Lung (tissue), 11 donors: ENCODE measurements at regions not wholly inside any gene's neighbourhood (a gene's known extent, or its start where the extent isn't known, plus 50 kb on each side); places are given as distances from the start of the nearest gene placed in this dataset.
A peak's percentile ranks its signal among the peaks of the same experiment; 100 is the strongest.

Experiments
- ATAC-seq: fragments of 200-7000 bp; cut with Tn5 transposase; one replicate; pipeline ENCODE4 v1.9.1; 2020; ENCODE audit warnings: moderate number of reproducible peaks; ENCODE audit not compliant: insufficient read depth, low FRiP score
- DNase-seq, 3 donors: peaks; one replicate each; pipeline ENCODE4 v3.0.0-alpha.2; 2013 to 2017
- H3K27ac ChIP-seq, 2 donors: one replicate each; pipeline ENCODE4 v1.5.1; 2013; ENCODE audit warnings: mild to moderate bottlenecking in 2 of 2, moderate library complexity in 2 of 2, control low read depth in 1 of 2, inconsistent platforms in 1 of 2, low read depth in 1 of 2, low read length in 1 of 2
- H3K27me3 ChIP-seq, 3 donors: one replicate each; pipeline ENCODE4 v1.5.1; 2013; ENCODE audit warnings: low read length in 2 of 3; ENCODE audit not compliant: control insufficient read depth in 3 of 3, insufficient read depth in 3 of 3
- H3K36me3 ChIP-seq, 4 donors: one replicate each; pipeline ENCODE4 v1.5.1; 2013; ENCODE audit warnings: low read length in 4 of 4, mild to moderate bottlenecking in 1 of 4, moderate library complexity in 1 of 4; ENCODE audit not compliant: control insufficient read depth in 4 of 4, insufficient read depth in 4 of 4
- H3K4me1 ChIP-seq, 5 donors: one replicate each; pipeline ENCODE4 v1.5.1; 2013; ENCODE audit warnings: low read length in 5 of 5, mild to moderate bottlenecking in 2 of 5, moderate library complexity in 1 of 5; ENCODE audit not compliant: control insufficient read depth in 5 of 5, insufficient read depth in 5 of 5
- H3K4me3 ChIP-seq: one replicate; pipeline ENCODE4 v1.5.1; 2013; ENCODE audit warnings: mild to moderate bottlenecking, control low read depth, moderate library complexity
- H3K9ac ChIP-seq, 2 donors: one replicate each; pipeline ENCODE4 v1.5.1; 2013; ENCODE audit warnings: low read length in 2 of 2, control low read depth in 1 of 2; ENCODE audit not compliant: insufficient read depth in 1 of 2
- H3K9me3 ChIP-seq, 4 donors: one replicate each; pipeline ENCODE4 v1.5.1; 2013; ENCODE audit warnings: low read length in 3 of 4, mild to moderate bottlenecking in 1 of 4, moderate library complexity in 1 of 4; ENCODE audit not compliant: control insufficient read depth in 4 of 4, insufficient read depth in 3 of 4
- WGBS, 2 donors: extraction: QIAGEN DNeasy Blood & Tissue Kit; methylation state at CpG; one replicate each; pipeline ENCODE4 v1.1.7; 2013; 5-methylcytosine and 5-hydroxymethylcytosine counted together
- TF ChIP-seq, protein P1 (sequence below): IDR thresholded peaks from 2 replicates; pipeline ENCODE4 v1.5.1; 2012; ENCODE audit warnings: mild to moderate bottlenecking; ENCODE audit errors: control extremely low read depth, extremely low read depth
- donor health status: control.
- donor health status: control.
- donor health status: Bipolar disorder and iron deficiency.
- donor health status: healthy.
- donor health status: DM: yes; HTN: yes; CAD: no.

DNA sequence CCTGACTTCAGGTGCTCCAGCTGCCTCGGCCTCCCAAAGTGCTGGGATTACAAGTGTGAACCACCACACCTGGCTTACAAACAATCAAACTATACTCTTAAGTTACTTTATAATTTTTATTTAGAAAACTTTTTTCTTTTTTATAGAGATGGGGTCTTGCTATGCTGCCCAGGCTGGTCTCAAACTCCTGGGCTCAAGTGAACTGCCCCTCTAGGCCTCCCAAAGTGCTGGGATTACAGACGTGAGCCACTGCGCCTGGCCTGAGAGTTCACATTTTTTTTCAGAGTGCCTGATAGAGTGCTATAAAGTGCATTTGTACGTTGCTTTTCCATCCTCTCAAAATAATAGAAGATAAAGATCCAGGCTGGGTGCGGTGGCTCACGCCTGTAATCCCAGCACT lies 102.0 kb upstream of the TBL1XR1 start:
- Histone ChIP-seq H3K9ac (no peak overlapping the region), H3K36me3 (no peaks in the 10 kb centered on the region), H3K9me3 (no peaks in the 10 kb centered on the region), H3K27ac (no peak overlapping the region), H3K27me3 (no peaks in the 10 kb centered on the region), H3K4me3 (no peak overlapping the region), H3K4me1 (peaks cover 0 to 6% (median 2%) of the 10 kb centered on the region in 5 donors)
- DNase-seq (no peak), ATAC-seq (no peak)
- WGBS, 2 donors = 91 to 93% methylated on average over 6 of the region's 6 CpGs
- TF ChIP-seq, protein P1, sequence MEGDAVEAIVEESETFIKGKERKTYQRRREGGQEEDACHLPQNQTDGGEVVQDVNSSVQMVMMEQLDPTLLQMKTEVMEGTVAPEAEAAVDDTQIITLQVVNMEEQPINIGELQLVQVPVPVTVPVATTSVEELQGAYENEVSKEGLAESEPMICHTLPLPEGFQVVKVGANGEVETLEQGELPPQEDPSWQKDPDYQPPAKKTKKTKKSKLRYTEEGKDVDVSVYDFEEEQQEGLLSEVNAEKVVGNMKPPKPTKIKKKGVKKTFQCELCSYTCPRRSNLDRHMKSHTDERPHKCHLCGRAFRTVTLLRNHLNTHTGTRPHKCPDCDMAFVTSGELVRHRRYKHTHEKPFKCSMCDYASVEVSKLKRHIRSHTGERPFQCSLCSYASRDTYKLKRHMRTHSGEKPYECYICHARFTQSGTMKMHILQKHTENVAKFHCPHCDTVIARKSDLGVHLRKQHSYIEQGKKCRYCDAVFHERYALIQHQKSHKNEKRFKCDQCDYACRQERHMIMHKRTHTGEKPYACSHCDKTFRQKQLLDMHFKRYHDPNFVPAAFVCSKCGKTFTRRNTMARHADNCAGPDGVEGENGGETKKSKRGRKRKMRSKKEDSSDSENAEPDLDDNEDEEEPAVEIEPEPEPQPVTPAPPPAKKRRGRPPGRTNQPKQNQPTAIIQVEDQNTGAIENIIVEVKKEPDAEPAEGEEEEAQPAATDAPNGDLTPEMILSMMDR = no peak

DNA sequence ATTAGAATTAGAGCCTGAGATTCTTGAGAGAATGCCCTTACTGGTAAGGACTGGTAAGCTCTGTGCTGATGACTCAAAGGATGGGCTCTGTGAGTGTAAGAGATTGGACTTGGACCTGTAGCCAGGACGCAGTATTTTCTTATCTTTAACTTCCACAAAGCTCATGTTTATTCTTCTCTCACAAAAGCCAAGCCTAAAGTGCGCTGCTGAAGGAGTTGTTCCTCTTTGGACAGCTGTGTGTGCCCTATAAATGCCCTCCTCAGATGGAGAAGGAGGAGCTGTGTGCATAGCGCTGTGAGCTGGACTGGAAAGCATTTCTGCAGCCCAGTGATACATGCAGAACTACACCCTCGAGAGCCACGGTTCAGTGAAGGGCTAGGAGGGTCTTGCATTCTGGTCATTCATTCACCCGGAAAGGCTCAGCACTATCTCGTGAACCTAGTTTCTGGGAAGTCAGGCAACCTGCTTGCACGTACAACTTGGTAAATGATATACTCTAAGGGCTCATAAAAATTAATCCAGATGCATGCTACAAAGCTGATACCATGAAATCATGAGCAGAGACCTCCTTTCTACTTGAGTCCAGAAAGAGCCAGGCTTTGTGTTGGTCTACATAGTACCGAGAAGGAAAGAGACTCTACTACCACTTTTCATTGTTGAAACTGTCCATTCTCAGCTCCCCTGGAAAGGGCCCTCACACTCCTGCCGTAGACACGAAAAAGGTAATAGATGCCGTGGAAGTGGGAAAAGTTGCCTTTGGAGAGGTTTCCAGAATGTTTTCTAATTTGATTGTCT lies 103.0 kb upstream of the TBL1XR1 start:
- 49 to 51% methylated on average over 12 of the region's 12 CpGs for WGBS, 2 donors
- TF ChIP-seq, protein P1 = no peak
- Histone ChIP-seq H3K9me3 (no peaks in the 10 kb centered on the region), H3K27ac (peak overlapping the region in 1 of 2 donors; percentile 0), H3K27me3 (no peaks in the 10 kb centered on the region), H3K4me3 (no peak overlapping the region), H3K9ac (no peak overlapping the region), H3K4me1 (peaks cover 0 to 6% (median 2%) of the 10 kb centered on the region in 5 donors), H3K36me3 (no peaks in the 10 kb centered on the region)
- DNase-seq (peak; percentile 58 to 76 (median 67)), ATAC-seq (peak; percentile 34)

DNA sequence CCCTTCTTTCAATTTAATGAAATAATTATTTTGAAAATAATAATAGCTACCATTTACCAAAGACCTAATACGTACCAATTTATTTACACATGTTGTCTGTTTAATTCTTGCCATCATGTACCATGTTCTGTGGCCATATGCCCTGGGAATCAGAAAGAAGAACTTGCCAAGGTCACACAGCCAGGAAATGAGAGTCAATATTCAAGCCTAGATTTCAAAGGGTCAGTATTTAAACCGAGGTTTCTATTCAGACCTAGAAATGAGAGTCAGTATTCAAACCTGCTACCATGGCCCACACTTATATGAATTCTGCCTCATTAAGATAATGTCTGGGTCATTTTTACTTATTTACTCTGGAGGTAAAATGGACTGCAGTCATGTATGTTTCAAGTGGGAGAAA lies 103.6 kb upstream of the TBL1XR1 start:
- Histone ChIP-seq H3K4me1 (peaks cover 0 to 6% (median 2%) of the 10 kb centered on the region in 5 donors), H3K36me3 (no peaks in the 10 kb centered on the region), H3K9me3 (no peaks in the 10 kb centered on the region), H3K9ac (no peak overlapping the region), H3K27me3 (no peaks in the 10 kb centered on the region), H3K27ac (peak overlapping the region in 1 of 2 donors; percentile 5), H3K4me3 (no peak overlapping the region)
- no peak for DNase-seq
- 68 to 85% methylated on average over 2 of the region's 2 CpGs for WGBS, 2 donors
- ATAC-seq = no peak
- TF ChIP-seq, protein P1 = no peak

DNA sequence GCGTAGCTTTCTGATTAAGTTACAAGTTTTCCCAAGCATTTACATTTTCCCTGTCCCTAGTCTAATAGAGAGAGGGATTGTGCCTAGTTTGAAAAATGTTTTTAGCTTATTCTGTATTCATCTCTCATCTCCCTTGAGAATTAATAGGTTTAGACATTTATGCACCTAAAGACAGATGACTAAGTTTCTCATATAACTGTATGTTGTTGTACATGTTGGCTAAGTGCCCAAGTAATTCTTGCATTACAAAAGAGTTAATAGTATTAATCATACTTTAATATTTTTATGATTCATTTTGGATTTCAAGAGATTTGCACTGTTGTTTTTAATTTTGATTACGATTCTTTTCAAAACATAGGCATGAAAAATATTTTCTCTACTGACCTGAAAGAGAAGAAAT lies 109.0 kb upstream of the TBL1XR1 start:
- Histone ChIP-seq H3K4me3 (no peak overlapping the region), H3K36me3 (no peaks in the 10 kb centered on the region), H3K27me3 (no peaks in the 10 kb centered on the region), H3K27ac (no peak overlapping the region), H3K4me1 (no peaks in the 10 kb centered on the region), H3K9me3 (no peaks in the 10 kb centered on the region), H3K9ac (no peak overlapping the region)
- TF ChIP-seq, protein P1 = no peak
- ATAC-seq = no peak
- 91 to 92% methylated on average over 2 of the region's 2 CpGs for WGBS, 2 donors
- DNase-seq = no peak
